ENCODE measurements at regions not wholly inside any gene's neighbourhood (a gene's known extent, or its start where the extent isn't known, plus 50 kb on each side); places are given as distances from the start of the nearest gene placed in this dataset.
A peak's percentile ranks its signal among the peaks of the same experiment; 100 is the strongest.

GRCh38 chr5:103866169-103866568 lies 303.6 kb upstream of the NUDT12 start:
- Histone ChIP-seq H2AK5ac (ENCODE audit: low read depth, low read length) (no peak overlapping the region), H2BK5ac (ENCODE audit: low read depth, low read length, poor library complexity, severe bottlenecking) (no peak overlapping the region), H3K4me1 (ENCODE audit: control insufficient read depth, insufficient read depth, low read length) (no peaks in the 10 kb centered on the region), H3K9ac (ENCODE audit: low read depth, low read length) (no peak overlapping the region), H2AFZ (replicated peaks; ENCODE audit: low read length, poor library complexity) (no peak overlapping the region), H4K5ac (ENCODE audit: low read depth, low read length) (no peak overlapping the region), H3K4me3 (ENCODE audit: insufficient read depth, low read depth, low read length) (no peak overlapping the region), H2AK9ac (replicated peaks; ENCODE audit: low read depth, low read length, poor library complexity) (no peak overlapping the region), H3K23ac (ENCODE audit: low read depth, low read length) (no peak overlapping the region), H4K91ac (ENCODE audit: insufficient read depth, low read depth, low read length) (no peak overlapping the region), H3K56ac (ENCODE audit: extremely low read depth, insufficient read depth, low read length) (no peak overlapping the region), H3K9me3 (ENCODE audit: control insufficient read depth, insufficient read depth, low read length) (no peaks in the 10 kb centered on the region), H3K27ac (ENCODE audit: insufficient read depth, low read length) (no peak overlapping the region), H3K79me1 (ENCODE audit: low read depth in 1 of 2, low read length in 2 of 2) (no peaks in the 10 kb centered on the region), H3K9me1 (ENCODE audit: insufficient read depth, low read length) (no peaks in the 10 kb centered on the region), H3K4me2 (ENCODE audit: low read depth, low read length) (no peak overlapping the region), H3K36me3 (ENCODE audit: control insufficient read depth, insufficient read depth, low read length) (no peaks in the 10 kb centered on the region), H2BK20ac (ENCODE audit: low read depth, low read length) (no peak overlapping the region), H4K8ac (ENCODE audit: low read depth in 2 of 2, low read length in 2 of 2) (no peak overlapping the region), H3K14ac (replicated peaks; ENCODE audit: low read depth, low read length) (no peak overlapping the region), H2BK120ac (ENCODE audit: low read depth, low read length) (no peak overlapping the region), H2BK15ac (ENCODE audit: low read depth, low read length) (no peak overlapping the region), H3K27me3 (ENCODE audit: control insufficient read depth, insufficient read depth, low read length) (no peaks in the 10 kb centered on the region), H3K18ac (ENCODE audit: low read depth, low read length) (no peak overlapping the region), H4K20me1 (ENCODE audit: insufficient read depth, low read length) (no peaks in the 10 kb centered on the region), H3K4ac (ENCODE audit: low read depth, low read length) (no peak overlapping the region)
- ATAC-seq (ENCODE audit: low read depth) (0 out of 2 replicates have a peak, but pooled peaks have one; percentile 27), DNase-seq (peak; percentile 41)
- TF ChIP-seq MXI1 (IDR thresholded peaks at IDR 0.05; ENCODE audit: borderline replicate concordance, low read depth, low read length) (no peak), FOS (IDR thresholded peaks at IDR 0.05; ENCODE audit: low read depth, low read length) (peak; percentile 26; the same call in 1 of the 2 replicates), RAD21 (IDR thresholded peaks at IDR 0.05; ENCODE audit: low read length) (no peak)
- CTCF ChIA-PET = no interaction called here
- intact Hi-C loops (cut with micrococcal nuclease) = no loop called here
- in situ Hi-C loops (cut with MboI; ENCODE audit: low sequenced_read_pairs) = no loop called here
- no TSS peak for BruUV-seq (replicated peaks)
- WGBS, 2 experiments (ENCODE audit: extremely low coverage in 2 of 2, insufficient read length in 1 of 2) = no CpG with 5 or more reads among the region's 1 CpG
- dilution Hi-C loops (cut with HindIII; ENCODE audit: low sequenced_read_pairs, unreplicated experiment) = no loop called here
- POLR2A ChIA-PET (ENCODE audit: unreplicated experiment) = no interaction called here

Data from IMR-90 (cell line).